ENCODE measurements at regions not wholly inside any gene's neighbourhood (a gene's known extent, or its start where the extent isn't known, plus 50 kb on each side); places are given as distances from the start of the nearest gene placed in this dataset.

DNA sequence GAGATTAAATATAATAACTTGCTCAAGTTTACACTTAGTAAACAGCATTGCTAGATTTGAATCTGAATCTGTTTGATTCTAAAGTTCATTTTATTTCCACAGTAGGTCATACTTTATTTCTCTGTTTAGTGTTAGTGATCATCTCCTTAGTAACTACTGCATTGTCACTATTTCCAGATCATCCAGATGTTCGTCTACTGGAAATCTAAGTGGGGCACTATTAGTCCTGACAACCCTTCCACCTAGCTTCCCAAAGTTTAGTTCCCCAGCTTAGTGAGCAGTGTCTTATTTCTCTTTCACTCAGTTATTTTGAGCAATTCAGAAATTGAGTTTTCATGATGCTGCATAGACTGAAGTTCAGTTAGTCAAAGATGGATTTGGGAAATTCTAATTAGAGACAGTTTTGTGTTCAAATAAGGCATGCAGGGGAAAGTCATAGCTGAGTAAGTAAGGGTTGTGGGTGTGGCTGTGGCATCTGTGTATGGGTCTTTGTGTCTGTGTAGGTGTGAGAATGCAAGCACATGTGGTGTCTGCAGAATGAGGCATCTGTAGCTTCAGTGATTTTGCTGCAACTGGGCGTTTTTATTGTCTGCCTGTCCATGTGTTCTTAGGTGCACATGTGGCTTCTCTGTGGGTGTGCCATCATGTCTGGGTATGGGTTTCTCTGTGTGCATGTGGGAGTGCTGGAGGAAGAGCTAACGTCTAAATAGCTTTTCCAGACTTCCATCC, 107.3 kb downstream of the NTMT2 start:
- Histone ChIP-seq H3K9me3 (ENCODE audit: control insufficient read depth in 2 of 3, insufficient read depth in 1 of 3, low read length in 3 of 3) (no peaks in the 10 kb centered on the region), H3K4me1 (ENCODE audit: control insufficient read depth in 2 of 3, insufficient read depth in 2 of 3, low read depth in 1 of 3, low read length in 3 of 3) (no peaks in the 10 kb centered on the region), H3K4me3 (ENCODE audit: low read length in 3 of 3) (no peak overlapping the region), H3K27ac (ENCODE audit: low read depth in 2 of 2, low read length in 2 of 2) (no peak overlapping the region), H3K9ac (ENCODE audit: low read length in 3 of 3) (no peak overlapping the region), H3K36me3 (ENCODE audit: control insufficient read depth in 2 of 3, insufficient read depth in 3 of 3, low read length in 3 of 3) (no peaks in the 10 kb centered on the region), H3K27me3 (ENCODE audit: control insufficient read depth, insufficient read depth, low read length) (no peaks in the 10 kb centered on the region)
- intact Hi-C loops (cut with DNase I), result no loop called here
- DNase-seq (no peak), FAIRE-seq (no peak)
- TF ChIP-seq, protein P1, sequence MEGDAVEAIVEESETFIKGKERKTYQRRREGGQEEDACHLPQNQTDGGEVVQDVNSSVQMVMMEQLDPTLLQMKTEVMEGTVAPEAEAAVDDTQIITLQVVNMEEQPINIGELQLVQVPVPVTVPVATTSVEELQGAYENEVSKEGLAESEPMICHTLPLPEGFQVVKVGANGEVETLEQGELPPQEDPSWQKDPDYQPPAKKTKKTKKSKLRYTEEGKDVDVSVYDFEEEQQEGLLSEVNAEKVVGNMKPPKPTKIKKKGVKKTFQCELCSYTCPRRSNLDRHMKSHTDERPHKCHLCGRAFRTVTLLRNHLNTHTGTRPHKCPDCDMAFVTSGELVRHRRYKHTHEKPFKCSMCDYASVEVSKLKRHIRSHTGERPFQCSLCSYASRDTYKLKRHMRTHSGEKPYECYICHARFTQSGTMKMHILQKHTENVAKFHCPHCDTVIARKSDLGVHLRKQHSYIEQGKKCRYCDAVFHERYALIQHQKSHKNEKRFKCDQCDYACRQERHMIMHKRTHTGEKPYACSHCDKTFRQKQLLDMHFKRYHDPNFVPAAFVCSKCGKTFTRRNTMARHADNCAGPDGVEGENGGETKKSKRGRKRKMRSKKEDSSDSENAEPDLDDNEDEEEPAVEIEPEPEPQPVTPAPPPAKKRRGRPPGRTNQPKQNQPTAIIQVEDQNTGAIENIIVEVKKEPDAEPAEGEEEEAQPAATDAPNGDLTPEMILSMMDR (IDR thresholded peaks at IDR 0.05; ENCODE audit: borderline replicate concordance, extremely low read depth, insufficient read depth), result no peak

DNA sequence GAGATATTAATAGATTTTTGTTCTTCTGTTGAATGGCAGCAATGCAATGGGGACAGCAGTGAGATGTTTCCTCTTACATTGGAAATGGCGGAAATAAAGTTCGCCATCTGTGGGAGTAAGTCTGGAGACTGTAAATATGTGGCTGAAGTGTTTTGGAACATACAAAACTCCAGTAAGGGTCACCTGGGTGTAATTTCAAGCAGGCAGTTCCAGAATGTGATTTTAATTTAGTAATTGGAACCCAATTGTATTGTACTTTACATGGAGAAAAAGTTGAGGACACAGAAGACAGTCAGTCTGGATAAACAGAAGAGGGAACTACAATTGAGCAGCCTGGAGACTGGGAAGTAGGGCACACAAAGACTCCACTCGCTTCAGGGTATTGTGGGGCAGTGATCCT, 108.6 kb downstream of the NTMT2 start:
- DNase-seq (no peak), FAIRE-seq (no peak)
- H3K4me1 ChIP-seq (ENCODE audit: control insufficient read depth in 2 of 3, insufficient read depth in 2 of 3, low read depth in 1 of 3, low read length in 3 of 3), result no peaks in the 10 kb centered on the region
- intact Hi-C loops (cut with DNase I), result no loop called here
- no peak overlapping the region for H3K4me3 ChIP-seq (ENCODE audit: low read length in 3 of 3)
- no peaks in the 10 kb centered on the region for H3K9me3 ChIP-seq (ENCODE audit: control insufficient read depth in 2 of 3, insufficient read depth in 1 of 3, low read length in 3 of 3)
- TF ChIP-seq, protein P1 (IDR thresholded peaks at IDR 0.05; ENCODE audit: borderline replicate concordance, extremely low read depth, insufficient read depth), result no peak
- H3K36me3 ChIP-seq (ENCODE audit: control insufficient read depth in 2 of 3, insufficient read depth in 3 of 3, low read length in 3 of 3), result no peaks in the 10 kb centered on the region
- H3K27ac ChIP-seq (ENCODE audit: low read depth in 2 of 2, low read length in 2 of 2), result no peak overlapping the region
- no peak overlapping the region for H3K9ac ChIP-seq (ENCODE audit: low read length in 3 of 3)
- no peaks in the 10 kb centered on the region for H3K27me3 ChIP-seq (ENCODE audit: control insufficient read depth, insufficient read depth, low read length)

DNA sequence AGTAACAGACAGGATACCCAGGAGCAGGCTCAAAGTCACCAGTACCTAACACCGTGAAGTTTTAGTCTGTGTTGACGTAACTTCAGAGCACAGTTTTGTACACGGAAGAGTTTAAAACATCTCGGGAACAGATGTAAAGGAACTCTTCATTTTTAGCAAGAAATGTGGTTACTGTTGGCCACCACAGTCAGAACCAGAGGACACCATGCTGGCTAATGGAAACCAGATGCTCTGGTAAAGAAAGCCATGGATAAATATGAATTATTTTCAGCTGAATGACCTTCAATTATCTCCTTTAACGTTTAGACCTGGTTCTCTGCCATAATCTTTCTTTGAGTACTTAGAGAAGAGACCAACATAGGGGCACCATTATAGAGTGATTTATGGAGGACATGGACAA, 115.9 kb downstream of the NTMT2 start:
- Histone ChIP-seq H3K27me3 (ENCODE audit: control insufficient read depth, insufficient read depth, low read length) (no peaks in the 10 kb centered on the region), H3K4me3 (ENCODE audit: low read length in 3 of 3) (no peak overlapping the region), H3K9ac (ENCODE audit: low read length in 3 of 3) (no peak overlapping the region), H3K36me3 (ENCODE audit: control insufficient read depth in 2 of 3, insufficient read depth in 3 of 3, low read length in 3 of 3) (no peaks in the 10 kb centered on the region), H3K27ac (ENCODE audit: low read depth in 2 of 2, low read length in 2 of 2) (no peak overlapping the region), H3K9me3 (ENCODE audit: control insufficient read depth in 2 of 3, insufficient read depth in 1 of 3, low read length in 3 of 3) (no peaks in the 10 kb centered on the region), H3K4me1 (ENCODE audit: control insufficient read depth in 2 of 3, insufficient read depth in 2 of 3, low read depth in 1 of 3, low read length in 3 of 3) (no peaks in the 10 kb centered on the region)
- no peak for FAIRE-seq
- intact Hi-C loops (cut with DNase I), result no loop called here
- TF ChIP-seq, protein P1 (IDR thresholded peaks at IDR 0.05; ENCODE audit: borderline replicate concordance, extremely low read depth, insufficient read depth), result no peak
- peak in 2 of 5 donors; percentile 20 to 34 for DNase-seq

Measured in kidney (tissue), 13 donors.